IgD-negative memory B cell (primary cell): ENCODE measurements at regions not wholly inside any gene's neighbourhood (a gene's known extent, or its start where the extent isn't known, plus 50 kb on each side); places are given as distances from the start of the nearest gene placed in this dataset.

Experiments
- H3K27ac Mint-ChIP-seq, 3 donors: one replicate each; pipeline ENCODE4 v1.8.0; 2020 to 2022; ENCODE audit warnings: mild to moderate bottlenecking in 3 of 3, mixed read lengths in 3 of 3, moderate library complexity in 1 of 3
- H3K27me3 Mint-ChIP-seq: one replicate; pipeline ENCODE4 v1.8.0; 2021; ENCODE audit warnings: mixed read lengths
- H3K36me3 Mint-ChIP-seq: one replicate; pipeline ENCODE4 v1.8.0; 2020; ENCODE audit warnings: mild to moderate bottlenecking, mixed read lengths
- H3K4me1 Mint-ChIP-seq, 3 donors: one replicate each; pipeline ENCODE4 v1.8.0; 2020 to 2022; ENCODE audit warnings: mixed read lengths in 3 of 3, mild to moderate bottlenecking in 1 of 3
- H3K4me3 Mint-ChIP-seq, 4 donors: one replicate each; pipeline ENCODE4 v1.8.0; 2020 to 2022; ENCODE audit warnings: mild to moderate bottlenecking in 4 of 4, mixed read lengths in 4 of 4, moderate library complexity in 3 of 4
- H3K9me3 Mint-ChIP-seq, 3 donors: one replicate each; pipeline ENCODE4 v1.8.0; 2020 to 2021; ENCODE audit warnings: mixed read lengths in 3 of 3, mild to moderate bottlenecking in 1 of 3

DNA sequence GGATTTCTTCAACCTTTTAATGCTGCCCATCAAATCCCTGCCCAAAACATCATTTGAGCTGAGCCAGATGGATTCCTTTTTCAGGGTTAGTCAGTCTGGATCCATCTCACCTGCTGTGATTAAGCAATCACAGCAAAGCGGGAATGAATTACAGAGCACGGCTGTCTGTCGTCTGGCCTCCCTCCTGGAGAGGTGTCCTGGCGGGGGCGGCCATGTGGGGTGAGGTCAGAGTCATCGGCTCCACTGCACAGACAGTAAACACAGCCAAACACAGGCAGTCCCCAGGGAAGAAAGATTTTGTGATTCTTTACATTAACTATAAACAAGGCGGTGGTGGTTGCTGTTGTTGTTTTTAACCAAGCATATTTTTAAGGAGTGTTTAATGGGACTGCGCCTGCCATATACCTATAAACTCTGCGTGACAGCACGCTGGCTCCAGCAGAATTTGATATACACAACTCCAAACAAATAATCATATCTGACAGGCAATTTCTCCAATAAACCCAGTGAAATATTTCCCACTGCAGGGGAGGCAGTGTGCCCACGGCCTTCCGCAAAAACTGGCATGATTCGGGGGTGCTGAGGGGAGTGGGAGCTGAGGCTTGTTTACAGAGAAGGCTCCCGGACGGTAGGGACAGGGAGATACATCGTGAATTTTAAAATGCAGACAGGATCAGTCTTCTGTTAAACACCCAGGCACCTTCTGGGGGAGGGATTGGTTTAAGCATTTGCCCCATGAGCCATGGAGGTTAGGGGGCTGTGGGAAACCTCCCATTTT, 232.0 kb upstream of the PMEPA1 start:
- H3K9me3 Mint-ChIP-seq = no peaks in the 10 kb centered on the region
- peaks cover 8% of the 10 kb centered on the region for H3K27me3 Mint-ChIP-seq
- H3K27ac Mint-ChIP-seq = no peak overlapping the region
- H3K4me3 Mint-ChIP-seq = no peak overlapping the region
- H3K36me3 Mint-ChIP-seq = no peaks in the 10 kb centered on the region
- H3K4me1 Mint-ChIP-seq = no peaks in the 10 kb centered on the region

GRCh38 chr20:57940868-57941522, 231.2 kb upstream of the PMEPA1 start:
- no peaks in the 10 kb centered on the region for H3K36me3 Mint-ChIP-seq
- H3K9me3 Mint-ChIP-seq = no peaks in the 10 kb centered on the region
- peaks cover 8% of the 10 kb centered on the region for H3K27me3 Mint-ChIP-seq
- no peaks in the 10 kb centered on the region for H3K4me1 Mint-ChIP-seq
- H3K27ac Mint-ChIP-seq = no peak overlapping the region
- H3K4me3 Mint-ChIP-seq = no peak overlapping the region

- Mint-ChIP-seq H3K4me1 (no peaks in the 10 kb centered on the region), H3K9me3 (no peaks in the 10 kb centered on the region), H3K36me3 (no peaks in the 10 kb centered on the region), H3K27ac (no peak overlapping the region), H3K27me3 (peaks cover 8% of the 10 kb centered on the region), H3K4me3 (no peak overlapping the region)
These were observed 230.6 kb upstream of the PMEPA1 start for GRCh38 chr20:57940376-57940775.

- peaks cover 8% of the 10 kb centered on the region for H3K27me3 Mint-ChIP-seq
- H3K4me1 Mint-ChIP-seq = no peaks in the 10 kb centered on the region
- no peak overlapping the region for H3K4me3 Mint-ChIP-seq
- H3K36me3 Mint-ChIP-seq = no peaks in the 10 kb centered on the region
- no peak overlapping the region for H3K27ac Mint-ChIP-seq
- no peaks in the 10 kb centered on the region for H3K9me3 Mint-ChIP-seq
These were observed 229.7 kb upstream of the PMEPA1 start for GRCh38 chr20:57939499-57939898.

GRCh38 chr20:57938158-57939108, 228.6 kb upstream of the PMEPA1 start:
- H3K4me1 Mint-ChIP-seq = no peaks in the 10 kb centered on the region
- no peak overlapping the region for H3K27ac Mint-ChIP-seq

DNA sequence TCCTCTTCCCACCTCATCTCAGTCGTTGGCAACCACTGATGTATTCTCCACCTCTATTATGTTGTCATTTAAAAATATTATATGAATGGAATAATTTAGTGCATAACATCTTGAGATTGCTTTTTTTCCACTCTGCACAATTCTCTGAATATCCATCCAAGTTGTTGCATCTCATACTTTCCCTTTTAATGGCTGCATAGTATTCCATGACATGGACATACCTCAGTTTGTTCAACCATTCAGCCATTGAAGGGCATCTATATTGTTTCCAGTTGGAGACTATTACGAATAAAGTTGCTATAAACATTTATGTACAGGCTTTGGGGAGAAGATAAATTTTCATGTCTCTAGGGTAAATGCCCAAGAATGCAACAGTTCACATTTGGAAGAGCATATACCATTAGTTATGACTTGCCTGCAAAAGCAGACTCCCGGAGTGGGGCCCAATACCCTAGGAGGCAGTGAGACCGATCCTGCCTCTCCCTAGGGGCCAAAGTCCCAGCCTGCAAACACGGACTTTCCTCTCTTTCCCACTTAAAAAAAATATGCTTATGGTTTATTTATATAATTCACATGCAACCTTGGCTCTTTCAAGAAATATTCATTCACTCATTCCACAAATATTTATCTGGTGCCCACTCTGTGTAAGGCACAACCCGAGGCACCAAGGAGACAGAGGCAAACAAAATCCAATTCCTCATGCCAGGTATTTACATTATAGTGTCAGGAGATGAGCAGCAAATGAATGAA, 227.0 kb upstream of the PMEPA1 start:
- Mint-ChIP-seq H3K4me3 (no peak overlapping the region), H3K9me3 (no peaks in the 10 kb centered on the region), H3K27me3 (peaks cover 8% of the 10 kb centered on the region), H3K4me1 (no peaks in the 10 kb centered on the region), H3K27ac (no peak overlapping the region), H3K36me3 (no peaks in the 10 kb centered on the region)

More at GRCh38 chr20:57938158-57939108, 228.6 kb upstream of the PMEPA1 start:
- Mint-ChIP-seq H3K36me3 (no peaks in the 10 kb centered on the region), H3K4me3 (no peak overlapping the region), H3K9me3 (no peaks in the 10 kb centered on the region), H3K27me3 (peaks cover 8% of the 10 kb centered on the region)

GRCh38 chr20:57934913-57935312, 225.1 kb upstream of the PMEPA1 start:
- H3K4me1 Mint-ChIP-seq = no peaks in the 10 kb centered on the region
- H3K9me3 Mint-ChIP-seq = no peaks in the 10 kb centered on the region
- H3K4me3 Mint-ChIP-seq = no peak overlapping the region
- peaks cover 14% of the 10 kb centered on the region for H3K27me3 Mint-ChIP-seq
- H3K36me3 Mint-ChIP-seq = no peaks in the 10 kb centered on the region
- no peak overlapping the region for H3K27ac Mint-ChIP-seq

GRCh38 chr20:57934007-57934805, 224.4 kb upstream of the PMEPA1 start:
- Mint-ChIP-seq H3K27me3 (peaks cover 13% of the 10 kb centered on the region), H3K4me3 (no peak overlapping the region), H3K27ac (no peak overlapping the region), H3K4me1 (no peaks in the 10 kb centered on the region), H3K9me3 (peaks cover 0 to 2% (median under 1%) of the 10 kb centered on the region in 3 donors), H3K36me3 (no peaks in the 10 kb centered on the region)

- H3K4me3 Mint-ChIP-seq = no peak overlapping the region
- H3K4me1 Mint-ChIP-seq = no peaks in the 10 kb centered on the region
- H3K27ac Mint-ChIP-seq = no peak overlapping the region
- peaks cover 2 to 6% (median 3%) of the 10 kb centered on the region in 3 donors for H3K9me3 Mint-ChIP-seq
- H3K36me3 Mint-ChIP-seq = no peaks in the 10 kb centered on the region
- H3K27me3 Mint-ChIP-seq = peaks cover 13% of the 10 kb centered on the region
These were observed 222.5 kb upstream of the PMEPA1 start for GRCh38 chr20:57932227-57932864.

DNA sequence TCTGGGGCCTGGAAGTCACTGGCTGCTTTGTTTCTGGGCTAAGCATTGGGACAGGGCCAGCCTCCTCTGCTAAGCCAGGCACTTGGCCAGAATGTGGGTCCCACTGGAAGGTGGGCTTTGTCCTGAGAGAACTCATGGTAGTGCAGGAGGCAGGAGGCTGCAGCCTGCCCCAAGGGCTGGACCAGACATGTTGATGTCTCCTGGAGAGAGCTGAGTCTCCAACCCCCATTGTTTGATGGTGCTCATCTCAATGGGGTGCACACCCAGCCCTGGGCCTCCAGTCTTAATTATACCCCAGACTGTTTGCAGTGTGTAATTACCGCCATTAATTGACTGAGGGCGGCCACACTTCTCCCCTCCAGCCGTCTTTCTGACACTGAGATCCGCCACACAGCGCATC, 220.5 kb upstream of the PMEPA1 start:
- no peaks in the 10 kb centered on the region for H3K4me1 Mint-ChIP-seq
- H3K9me3 Mint-ChIP-seq = peaks cover 3 to 17% (median 12%) of the 10 kb centered on the region in 3 donors
- H3K27ac Mint-ChIP-seq = no peak overlapping the region
- H3K4me3 Mint-ChIP-seq = no peak overlapping the region
- peaks cover 14% of the 10 kb centered on the region for H3K27me3 Mint-ChIP-seq
- H3K36me3 Mint-ChIP-seq = peaks cover 2% of the 10 kb centered on the region

DNA sequence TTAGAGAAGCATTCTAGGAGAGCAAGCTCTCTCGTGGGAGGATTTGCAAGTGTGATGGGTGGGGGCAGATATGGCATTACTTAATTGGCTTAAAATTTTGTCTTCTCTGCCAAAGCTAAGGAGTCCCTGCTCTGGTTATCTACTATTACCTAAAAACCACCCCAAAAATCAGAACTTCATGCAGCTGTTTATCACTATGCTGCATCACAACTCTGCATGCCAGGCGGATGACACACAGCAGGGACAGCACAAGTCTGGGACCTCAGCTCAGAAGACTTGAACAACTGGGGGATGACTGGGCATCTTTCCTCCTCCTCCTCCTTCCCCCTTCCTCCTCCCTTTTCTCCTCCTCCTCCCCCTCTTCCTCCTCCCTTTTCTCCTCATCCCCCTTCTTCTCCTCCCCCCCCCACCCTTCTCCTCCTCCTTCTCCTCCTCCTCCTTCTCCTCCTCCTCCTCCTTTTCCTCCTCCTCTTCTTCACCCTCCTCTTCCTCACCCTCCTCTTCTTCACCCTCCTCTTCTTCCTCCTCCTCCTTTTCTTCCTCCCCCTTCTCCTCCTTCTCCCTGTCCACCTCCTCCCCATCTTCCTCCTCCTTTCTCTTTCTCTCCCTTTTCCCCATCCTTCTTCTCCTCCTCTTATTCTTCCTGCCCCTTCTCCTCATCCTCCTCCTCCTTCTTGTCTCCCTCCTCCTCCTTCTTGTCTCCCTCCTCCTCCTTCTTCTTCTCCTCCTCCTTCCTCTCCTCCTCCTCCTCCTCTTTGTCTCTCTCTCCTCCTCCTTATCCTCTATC, 218.6 kb upstream of the PMEPA1 start:
- peaks cover 2% of the 10 kb centered on the region for H3K36me3 Mint-ChIP-seq
- H3K27ac Mint-ChIP-seq = no peak overlapping the region
- H3K4me1 Mint-ChIP-seq = no peaks in the 10 kb centered on the region
- peaks cover 6 to 17% (median 12%) of the 10 kb centered on the region in 3 donors for H3K9me3 Mint-ChIP-seq
- H3K4me3 Mint-ChIP-seq = peak overlapping the region in 1 of 4 donors; percentile 15
- H3K27me3 Mint-ChIP-seq = peaks cover 14% of the 10 kb centered on the region

DNA sequence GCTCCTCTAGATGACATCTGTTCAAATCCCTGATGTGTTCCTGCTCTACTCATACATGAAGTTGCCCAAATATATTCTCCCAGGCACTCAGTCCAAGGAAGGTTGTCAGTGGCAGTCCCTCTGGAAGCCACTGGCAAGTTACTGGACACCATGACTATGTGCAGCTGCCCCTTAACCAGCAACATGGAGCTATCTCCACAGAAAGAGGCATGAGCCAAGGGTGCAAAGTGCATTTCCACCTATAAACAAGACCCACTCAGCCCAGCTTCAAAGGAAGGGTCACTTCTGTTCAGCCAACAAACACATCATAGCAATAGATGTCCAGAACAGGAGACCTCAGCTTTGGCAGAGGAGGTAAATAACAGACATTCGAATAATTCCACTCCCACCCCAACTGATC, 217.6 kb upstream of the PMEPA1 start:
- H3K27ac Mint-ChIP-seq = no peak overlapping the region
- peaks cover 6 to 17% (median 12%) of the 10 kb centered on the region in 3 donors for H3K9me3 Mint-ChIP-seq
- H3K27me3 Mint-ChIP-seq = peaks cover 14% of the 10 kb centered on the region
- no peak overlapping the region for H3K4me3 Mint-ChIP-seq
- no peaks in the 10 kb centered on the region for H3K4me1 Mint-ChIP-seq
- peaks cover 2% of the 10 kb centered on the region for H3K36me3 Mint-ChIP-seq

DNA sequence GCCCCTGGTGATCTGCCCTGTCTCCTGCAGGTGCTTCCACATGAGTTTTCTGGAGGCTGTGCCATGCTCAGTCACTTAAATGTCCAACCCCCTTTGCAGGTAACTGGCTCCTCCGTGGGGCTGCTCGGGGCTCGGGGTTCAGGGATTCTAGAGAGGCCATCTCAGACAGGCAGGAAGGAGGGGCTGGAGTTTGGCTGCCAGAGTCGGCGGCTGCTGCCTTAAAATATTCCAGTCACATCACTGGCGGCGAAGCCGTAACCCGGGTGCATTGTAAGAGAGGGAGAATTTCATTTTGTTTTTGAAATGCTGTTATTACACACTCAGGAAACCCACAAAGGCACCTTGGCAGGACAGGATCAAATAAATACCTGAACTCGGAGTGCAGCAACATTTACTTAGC, 212.9 kb upstream of the PMEPA1 start:
- no peaks in the 10 kb centered on the region for H3K4me1 Mint-ChIP-seq
- H3K36me3 Mint-ChIP-seq = peaks cover 2% of the 10 kb centered on the region
- H3K9me3 Mint-ChIP-seq = peaks cover 5 to 15% (median 14%) of the 10 kb centered on the region in 3 donors
- H3K27me3 Mint-ChIP-seq = peaks cover 12% of the 10 kb centered on the region
- H3K4me3 Mint-ChIP-seq = no peak overlapping the region
- H3K27ac Mint-ChIP-seq = no peak overlapping the region
